ENCODE measurements at regions not wholly inside any gene's neighbourhood (a gene's known extent, or its start where the extent isn't known, plus 50 kb on each side); places are given as distances from the start of the nearest gene placed in this dataset.

DNA sequence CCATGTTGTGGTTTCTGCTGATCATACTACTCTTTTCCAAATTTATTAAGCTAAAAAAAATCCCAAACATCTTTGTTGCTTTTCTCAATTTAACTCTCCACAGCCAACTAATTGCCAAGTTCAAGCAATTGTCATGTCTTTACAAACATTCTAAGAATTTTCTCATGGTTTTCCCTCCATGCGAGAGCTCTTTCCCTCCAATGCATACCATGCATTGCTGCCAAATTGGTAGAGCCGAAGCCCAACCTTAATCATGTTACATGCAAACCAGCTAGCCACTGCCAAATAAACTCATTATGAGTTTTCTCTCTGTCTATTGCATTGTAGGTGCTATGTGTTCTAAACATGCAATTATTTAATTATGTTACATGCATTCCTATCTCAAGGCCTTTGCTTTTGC lies 123.9 kb downstream of the GC start:
- TF ChIP-seq, protein P1, sequence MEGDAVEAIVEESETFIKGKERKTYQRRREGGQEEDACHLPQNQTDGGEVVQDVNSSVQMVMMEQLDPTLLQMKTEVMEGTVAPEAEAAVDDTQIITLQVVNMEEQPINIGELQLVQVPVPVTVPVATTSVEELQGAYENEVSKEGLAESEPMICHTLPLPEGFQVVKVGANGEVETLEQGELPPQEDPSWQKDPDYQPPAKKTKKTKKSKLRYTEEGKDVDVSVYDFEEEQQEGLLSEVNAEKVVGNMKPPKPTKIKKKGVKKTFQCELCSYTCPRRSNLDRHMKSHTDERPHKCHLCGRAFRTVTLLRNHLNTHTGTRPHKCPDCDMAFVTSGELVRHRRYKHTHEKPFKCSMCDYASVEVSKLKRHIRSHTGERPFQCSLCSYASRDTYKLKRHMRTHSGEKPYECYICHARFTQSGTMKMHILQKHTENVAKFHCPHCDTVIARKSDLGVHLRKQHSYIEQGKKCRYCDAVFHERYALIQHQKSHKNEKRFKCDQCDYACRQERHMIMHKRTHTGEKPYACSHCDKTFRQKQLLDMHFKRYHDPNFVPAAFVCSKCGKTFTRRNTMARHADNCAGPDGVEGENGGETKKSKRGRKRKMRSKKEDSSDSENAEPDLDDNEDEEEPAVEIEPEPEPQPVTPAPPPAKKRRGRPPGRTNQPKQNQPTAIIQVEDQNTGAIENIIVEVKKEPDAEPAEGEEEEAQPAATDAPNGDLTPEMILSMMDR (IDR thresholded peaks at IDR 0.05) = no peak
- TF ChIP-seq POLR2AphosphoS5 (IDR thresholded peaks at IDR 0.05) = no peak
- TF ChIP-seq POLR2A (IDR thresholded peaks at IDR 0.05) = no peak
